ENCODE measurements at regions not wholly inside any gene's neighbourhood (a gene's known extent, or its start where the extent isn't known, plus 50 kb on each side); places are given as distances from the start of the nearest gene placed in this dataset.

DNA sequence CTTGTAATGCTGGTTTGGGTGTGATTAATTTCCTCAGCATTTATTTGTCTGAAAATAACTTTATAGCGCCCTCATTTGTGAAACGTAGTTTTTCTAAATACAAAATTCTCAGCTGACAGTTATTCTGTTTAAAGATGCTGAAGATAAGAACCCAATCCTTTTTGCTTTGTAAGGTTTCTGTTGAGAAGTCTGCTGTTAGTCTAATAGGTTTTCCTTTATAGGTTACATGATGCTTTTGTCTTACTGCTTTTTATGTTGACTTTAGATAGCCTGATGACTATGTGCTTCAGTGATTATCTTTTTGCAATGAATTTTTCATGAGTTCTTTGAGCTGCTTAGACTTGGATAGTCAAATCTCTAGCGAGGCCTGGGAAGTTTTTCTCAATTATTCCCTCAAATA is 168.6 kb upstream of the PDE3A start (continued):
- no peak for TF ChIP-seq CBX3 (IDR thresholded peaks at IDR 0.05; ENCODE audit: low read depth)
- no peak for TF ChIP-seq ELF1 (IDR thresholded peaks at IDR 0.05; ENCODE audit: borderline replicate concordance, low read depth)

DNA sequence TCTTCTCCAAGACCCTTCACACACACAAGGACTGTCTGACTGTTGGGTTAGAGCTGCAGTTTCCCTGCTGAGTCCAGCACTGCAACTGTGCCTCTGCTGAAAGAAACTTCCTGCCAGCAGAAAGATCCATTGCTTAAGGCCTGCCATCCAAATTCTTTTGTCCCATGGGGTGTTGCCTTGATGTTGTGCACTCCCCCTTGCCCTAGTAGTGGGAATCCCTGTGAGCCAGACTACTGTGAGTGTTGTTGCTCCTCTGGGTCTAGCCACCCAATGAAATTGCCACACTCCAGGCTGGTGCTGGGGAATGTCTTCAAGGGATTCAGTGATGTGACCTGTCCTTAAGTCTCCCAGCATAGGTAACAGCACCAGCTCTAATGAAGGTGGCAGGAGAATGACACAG is 166.6 kb upstream of the PDE3A start:
- Histone ChIP-seq H3K4me1 (ENCODE audit: control insufficient read depth in 1 of 2, insufficient read depth in 2 of 2, low read length in 2 of 2) (no peaks in the 10 kb centered on the region), H3K4me2 (ENCODE audit: low read length) (no peak overlapping the region), H3K79me2 (ENCODE audit: insufficient read depth, low read length) (no peaks in the 10 kb centered on the region), H3K9me3 (ENCODE audit: control insufficient read depth in 1 of 2, insufficient read depth in 1 of 2, low read depth in 1 of 2, low read length in 2 of 2) (no peaks in the 10 kb centered on the region), H2AFZ (ENCODE audit: low read depth, low read length, poor library complexity, severe bottlenecking) (no peak overlapping the region), H3K9ac (ENCODE audit: low read length) (no peak overlapping the region), H3K27me3 (ENCODE audit: insufficient read depth, low read length) (no peaks in the 10 kb centered on the region), H3K4me3 (replicated peaks in 1 of 2; ENCODE audit: low read depth in 1 of 2, low read length in 2 of 2) (no peak overlapping the region), H3K9me2 (ENCODE audit: insufficient read depth) (no peaks in the 10 kb centered on the region), H4K20me1 (ENCODE audit: insufficient read depth) (no peaks in the 10 kb centered on the region), H3K36me3 (ENCODE audit: control insufficient read depth in 1 of 2, insufficient read depth in 2 of 2, low read length in 2 of 2) (no peaks in the 10 kb centered on the region), H3K27ac (ENCODE audit: low read depth, low read length) (no peak overlapping the region)
- POLR2A ChIA-PET, result no interaction called here
- ATAC-seq (no peak), DNase-seq (ENCODE audit: low read depth, low spot score) (no peak)
- CTCF ChIA-PET, result no interaction called here
- RAD21 ChIA-PET (ENCODE audit: low non-redundant PET in 1 of 2, low total read pairs in 2 of 2, uncharacterized antibody in 2 of 2, unreplicated experiment in 2 of 2), result no interaction called here
- TF ChIP-seq POLR2AphosphoS5 (IDR thresholded peaks at IDR 0.05; ENCODE audit: low read depth, low read length) (no peak), CBX3 (IDR thresholded peaks at IDR 0.05; ENCODE audit: low read depth) (no peak), ZNF274 (IDR thresholded peaks at IDR 0.05; ENCODE audit: low read depth, low read length) (no peak), SIN3A (IDR thresholded peaks at IDR 0.05; ENCODE audit: low read depth) (no peak), ELF1 (IDR thresholded peaks at IDR 0.05; ENCODE audit: borderline replicate concordance, low read depth) (no peak)
- TF ChIP-seq, protein P1, sequence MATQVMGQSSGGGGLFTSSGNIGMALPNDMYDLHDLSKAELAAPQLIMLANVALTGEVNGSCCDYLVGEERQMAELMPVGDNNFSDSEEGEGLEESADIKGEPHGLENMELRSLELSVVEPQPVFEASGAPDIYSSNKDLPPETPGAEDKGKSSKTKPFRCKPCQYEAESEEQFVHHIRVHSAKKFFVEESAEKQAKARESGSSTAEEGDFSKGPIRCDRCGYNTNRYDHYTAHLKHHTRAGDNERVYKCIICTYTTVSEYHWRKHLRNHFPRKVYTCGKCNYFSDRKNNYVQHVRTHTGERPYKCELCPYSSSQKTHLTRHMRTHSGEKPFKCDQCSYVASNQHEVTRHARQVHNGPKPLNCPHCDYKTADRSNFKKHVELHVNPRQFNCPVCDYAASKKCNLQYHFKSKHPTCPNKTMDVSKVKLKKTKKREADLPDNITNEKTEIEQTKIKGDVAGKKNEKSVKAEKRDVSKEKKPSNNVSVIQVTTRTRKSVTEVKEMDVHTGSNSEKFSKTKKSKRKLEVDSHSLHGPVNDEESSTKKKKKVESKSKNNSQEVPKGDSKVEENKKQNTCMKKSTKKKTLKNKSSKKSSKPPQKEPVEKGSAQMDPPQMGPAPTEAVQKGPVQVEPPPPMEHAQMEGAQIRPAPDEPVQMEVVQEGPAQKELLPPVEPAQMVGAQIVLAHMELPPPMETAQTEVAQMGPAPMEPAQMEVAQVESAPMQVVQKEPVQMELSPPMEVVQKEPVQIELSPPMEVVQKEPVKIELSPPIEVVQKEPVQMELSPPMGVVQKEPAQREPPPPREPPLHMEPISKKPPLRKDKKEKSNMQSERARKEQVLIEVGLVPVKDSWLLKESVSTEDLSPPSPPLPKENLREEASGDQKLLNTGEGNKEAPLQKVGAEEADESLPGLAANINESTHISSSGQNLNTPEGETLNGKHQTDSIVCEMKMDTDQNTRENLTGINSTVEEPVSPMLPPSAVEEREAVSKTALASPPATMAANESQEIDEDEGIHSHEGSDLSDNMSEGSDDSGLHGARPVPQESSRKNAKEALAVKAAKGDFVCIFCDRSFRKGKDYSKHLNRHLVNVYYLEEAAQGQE (IDR thresholded peaks at IDR 0.05; ENCODE audit: low read depth), result no peak
- no TSS peak for BruUV-seq (replicated peaks)
- intact Hi-C loops (cut with micrococcal nuclease), result no loop called here
